Myocyte (in vitro differentiated cells): ENCODE measurements at regions not wholly inside any gene's neighbourhood (a gene's known extent, or its start where the extent isn't known, plus 50 kb on each side); places are given as distances from the start of the nearest gene placed in this dataset.
"Not testable (repeated sequence)": the region's sequence is repeated elsewhere in the genome, so short reads cannot be mapped to it uniquely, and the experiment has no call there.

Experiments used
- DNase-seq: peaks from one replicate; pipeline ENCODE4 v3.0.0-alpha.2; 2012; ENCODE audit warnings: low read depth

- no peak for DNase-seq
Observed at GRCh38 chr17:43316522-43317142, 82.2 kb upstream of the ARL4D start.

DNA sequence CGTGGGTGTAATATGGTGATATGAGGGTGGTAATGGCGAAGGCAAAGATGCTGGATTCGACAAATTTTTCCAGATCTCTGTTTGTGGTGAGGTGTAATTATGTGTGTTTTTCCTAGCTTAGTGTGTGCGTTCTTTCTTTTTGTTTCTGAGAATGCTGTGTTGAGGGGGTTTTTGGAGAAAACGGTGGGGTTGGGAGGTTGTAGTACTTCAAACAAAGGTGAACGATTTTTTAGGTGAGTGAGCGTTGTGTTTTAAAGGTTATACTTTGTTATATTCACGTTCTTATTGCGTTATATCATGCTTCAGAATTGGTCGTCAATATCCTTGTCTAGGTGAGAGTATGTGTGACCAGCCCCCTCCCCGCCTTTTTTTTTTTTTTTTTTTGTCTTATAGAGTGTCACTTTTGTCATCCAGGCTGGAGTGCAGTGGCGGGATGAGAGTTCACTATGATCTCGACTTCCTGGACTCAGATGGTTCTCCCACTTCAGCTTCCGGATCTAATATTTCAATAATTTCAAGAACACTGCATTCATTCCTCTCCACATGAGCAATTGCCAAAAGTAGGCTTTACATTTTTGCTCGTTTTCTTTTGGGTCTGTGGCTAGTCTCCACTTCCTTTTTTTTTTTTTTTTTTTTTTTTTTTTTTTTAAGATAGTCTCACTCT is 82.2 kb upstream of the RNU2-1 start:
- no peak for DNase-seq

DNA sequence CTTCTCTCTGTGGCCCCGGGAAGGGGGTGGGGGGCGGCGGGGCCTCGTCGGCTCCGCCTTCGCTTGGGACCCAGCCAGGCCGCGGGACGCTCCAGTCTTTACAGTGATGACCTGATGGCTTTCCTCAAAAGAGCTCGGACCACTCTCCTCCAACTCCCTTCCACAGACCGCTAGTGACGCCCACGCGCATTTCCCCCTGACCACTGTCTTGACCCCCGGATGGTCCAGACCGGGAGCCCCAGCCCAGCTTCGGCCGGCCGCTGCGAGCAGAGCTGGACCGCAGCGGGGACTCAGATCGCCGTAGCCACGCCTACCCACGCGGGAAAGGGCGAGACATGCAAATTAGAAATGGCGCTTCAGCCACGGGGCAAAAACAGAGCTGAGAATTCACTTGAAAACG is 81.6 kb upstream of the RNU2-1 start:
- DNase-seq: no peak

- no peak for DNase-seq
Observed at GRCh38 chr17:43314611-43315011, 80.8 kb upstream of the RNU2-1 start.

- DNase-seq: no peak
Observed at GRCh38 chr17:43312011-43312410, 78.2 kb upstream of the RNU2-1 start.

- DNase-seq: no peak
Observed at GRCh38 chr17:43309505-43310332, 75.9 kb upstream of the RNU2-1 start.

DNA sequence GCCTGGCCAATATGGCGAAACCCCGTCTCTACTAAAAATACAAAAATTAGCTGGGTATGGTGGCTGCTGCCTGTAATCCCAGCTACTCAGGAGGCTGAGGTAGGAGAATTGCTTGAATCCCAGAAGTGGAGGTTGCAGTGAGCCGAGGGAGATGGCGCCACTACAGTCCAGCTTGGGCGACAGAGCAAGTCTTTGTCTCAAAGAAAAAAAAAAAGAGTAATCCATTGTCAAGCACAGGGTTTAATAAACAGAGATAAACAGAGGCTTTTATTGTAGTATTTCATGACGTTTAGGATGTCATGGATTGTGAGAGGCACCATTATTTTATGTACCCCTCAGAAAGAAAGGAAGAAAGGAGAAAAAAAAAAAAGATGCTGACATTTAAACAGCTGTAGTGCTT is 75.2 kb upstream of the RNU2-1 start:
- DNase-seq: no peak

GRCh38 chr17:43304792-43305191 is 71.0 kb upstream of the RNU2-1 start:
- DNase-seq: not testable (repeated sequence)

- DNase-seq: not testable (repeated sequence)
Observed at GRCh38 chr17:43303049-43303448, 69.3 kb upstream of the RNU2-1 start.

GRCh38 chr17:43299300-43300076 is 65.7 kb upstream of the RNU2-1 start:
- not testable (repeated sequence) for DNase-seq

DNA sequence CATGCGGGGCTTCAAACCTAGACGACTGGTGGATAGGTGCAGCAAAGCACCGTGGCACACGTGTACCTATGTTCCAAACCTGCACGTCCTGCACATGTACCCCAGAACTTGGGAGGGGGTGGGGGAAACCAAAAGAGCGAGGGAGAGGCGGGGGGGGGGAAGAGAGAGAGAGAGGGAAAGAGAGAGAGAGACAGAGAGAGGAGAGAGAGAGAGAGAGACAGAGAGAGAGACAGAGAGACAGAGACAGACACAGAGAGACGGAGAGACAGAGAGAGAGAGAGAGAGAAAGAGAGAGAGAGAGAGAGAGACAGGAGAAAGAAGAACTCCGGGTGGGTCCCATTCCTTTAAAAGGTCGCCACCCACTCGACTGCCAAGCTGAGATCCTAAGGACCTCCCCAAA is 55.9 kb upstream of the RNU2-1 start:
- not testable (repeated sequence) for DNase-seq

DNA sequence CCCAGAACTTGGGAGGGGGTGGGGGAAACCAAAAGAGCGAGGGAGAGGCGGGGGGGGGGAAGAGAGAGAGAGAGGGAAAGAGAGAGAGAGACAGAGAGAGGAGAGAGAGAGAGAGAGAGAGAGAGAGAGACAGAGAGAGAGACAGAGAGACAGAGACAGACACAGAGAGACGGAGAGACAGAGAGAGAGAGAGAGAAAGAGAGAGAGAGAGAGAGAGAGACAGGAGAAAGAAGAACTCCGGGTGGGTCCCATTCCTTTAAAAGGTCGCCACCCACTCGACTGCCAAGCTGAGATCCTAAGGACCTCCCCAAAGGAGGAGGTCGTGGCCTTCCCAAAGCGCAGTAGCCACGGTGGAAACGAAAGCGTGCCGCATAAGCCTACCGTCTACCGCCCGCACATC is 49.8 kb upstream of the RNU2-1 start:
- DNase-seq: not testable (repeated sequence)
